ENCODE measurements at regions not wholly inside any gene's neighbourhood (a gene's known extent, or its start where the extent isn't known, plus 50 kb on each side); places are given as distances from the start of the nearest gene placed in this dataset.

DNA sequence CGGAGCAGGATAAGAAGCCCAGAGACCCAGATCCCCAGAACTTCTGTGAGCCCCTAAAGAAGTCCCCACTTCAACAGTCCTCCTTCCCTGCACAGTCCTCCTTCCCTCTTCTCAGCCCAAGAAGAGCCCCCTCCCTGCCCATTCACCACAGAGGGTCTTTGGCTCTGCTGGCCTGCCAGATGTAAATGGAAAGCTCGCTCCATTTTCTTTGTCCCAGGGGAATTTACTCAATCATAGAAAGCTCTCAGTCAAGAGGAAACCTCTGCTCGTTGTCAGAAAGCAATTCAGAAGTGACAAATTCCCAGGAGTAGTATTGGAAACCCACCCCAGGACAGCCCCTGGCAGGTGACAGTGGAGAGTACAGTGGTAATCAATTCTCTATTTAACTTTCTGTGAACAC lies 105.5 kb upstream of the SMAD3 start (continued):
- TF ChIP-seq ZNF274 (IDR thresholded peaks at IDR 0.05; ENCODE audit: low read depth, low read length) (no peak), EGR1 (IDR thresholded peaks at IDR 0.05; ENCODE audit: low read depth) (no peak), RAD21 (IDR thresholded peaks at IDR 0.05; ENCODE audit: low read depth) (no peak), ELF1 (IDR thresholded peaks at IDR 0.05; ENCODE audit: borderline replicate concordance, low read depth) (no peak), SIN3A (IDR thresholded peaks at IDR 0.05; ENCODE audit: low read depth) (no peak), TCF7L2 (IDR thresholded peaks at IDR 0.05; ENCODE audit: borderline replicate concordance, extremely low read depth, insufficient read depth, insufficient read length) (no peak), POLR2A (IDR thresholded peaks at IDR 0.05; ENCODE audit: borderline replicate concordance, extremely low read depth, insufficient read depth, insufficient read length) (no peak), ZFX (IDR thresholded peaks at IDR 0.05) (no peak), CEBPB (IDR thresholded peaks at IDR 0.05; ENCODE audit: low read depth) (no peak)
- TF ChIP-seq, protein P1, sequence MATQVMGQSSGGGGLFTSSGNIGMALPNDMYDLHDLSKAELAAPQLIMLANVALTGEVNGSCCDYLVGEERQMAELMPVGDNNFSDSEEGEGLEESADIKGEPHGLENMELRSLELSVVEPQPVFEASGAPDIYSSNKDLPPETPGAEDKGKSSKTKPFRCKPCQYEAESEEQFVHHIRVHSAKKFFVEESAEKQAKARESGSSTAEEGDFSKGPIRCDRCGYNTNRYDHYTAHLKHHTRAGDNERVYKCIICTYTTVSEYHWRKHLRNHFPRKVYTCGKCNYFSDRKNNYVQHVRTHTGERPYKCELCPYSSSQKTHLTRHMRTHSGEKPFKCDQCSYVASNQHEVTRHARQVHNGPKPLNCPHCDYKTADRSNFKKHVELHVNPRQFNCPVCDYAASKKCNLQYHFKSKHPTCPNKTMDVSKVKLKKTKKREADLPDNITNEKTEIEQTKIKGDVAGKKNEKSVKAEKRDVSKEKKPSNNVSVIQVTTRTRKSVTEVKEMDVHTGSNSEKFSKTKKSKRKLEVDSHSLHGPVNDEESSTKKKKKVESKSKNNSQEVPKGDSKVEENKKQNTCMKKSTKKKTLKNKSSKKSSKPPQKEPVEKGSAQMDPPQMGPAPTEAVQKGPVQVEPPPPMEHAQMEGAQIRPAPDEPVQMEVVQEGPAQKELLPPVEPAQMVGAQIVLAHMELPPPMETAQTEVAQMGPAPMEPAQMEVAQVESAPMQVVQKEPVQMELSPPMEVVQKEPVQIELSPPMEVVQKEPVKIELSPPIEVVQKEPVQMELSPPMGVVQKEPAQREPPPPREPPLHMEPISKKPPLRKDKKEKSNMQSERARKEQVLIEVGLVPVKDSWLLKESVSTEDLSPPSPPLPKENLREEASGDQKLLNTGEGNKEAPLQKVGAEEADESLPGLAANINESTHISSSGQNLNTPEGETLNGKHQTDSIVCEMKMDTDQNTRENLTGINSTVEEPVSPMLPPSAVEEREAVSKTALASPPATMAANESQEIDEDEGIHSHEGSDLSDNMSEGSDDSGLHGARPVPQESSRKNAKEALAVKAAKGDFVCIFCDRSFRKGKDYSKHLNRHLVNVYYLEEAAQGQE (IDR thresholded peaks at IDR 0.05; ENCODE audit: low read depth): no peak

DNA sequence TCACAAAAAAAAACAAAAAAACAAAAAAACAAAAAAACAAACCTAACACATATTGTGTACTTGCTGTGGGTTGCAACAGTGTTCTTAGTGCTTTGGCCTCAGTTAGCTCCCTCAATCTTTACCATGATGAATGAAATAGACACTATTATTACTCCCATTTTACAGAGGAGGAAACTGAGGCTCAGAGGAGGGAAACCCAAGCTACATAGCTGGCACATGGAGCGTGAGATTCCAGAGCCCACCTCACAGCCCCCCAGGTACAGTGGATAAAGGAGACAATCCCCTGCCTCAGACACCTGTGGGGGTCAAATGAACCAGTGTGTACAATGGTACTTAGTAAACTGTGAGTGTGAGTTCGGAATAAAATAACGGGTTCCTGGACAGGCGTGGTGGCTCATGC lies 104.9 kb upstream of the SMAD3 start:
- Histone ChIP-seq H3K36me3 (ENCODE audit: control insufficient read depth in 1 of 2, insufficient read depth in 2 of 2, low read length in 2 of 2) (no peaks in the 10 kb centered on the region), H3K9ac (ENCODE audit: low read length) (no peak overlapping the region), H3K4me1 (ENCODE audit: control insufficient read depth in 1 of 2, insufficient read depth in 2 of 2, low read length in 2 of 2) (peaks cover 9 to 25% of the 10 kb centered on the region in 2 experiments), H4K20me1 (ENCODE audit: insufficient read depth) (no peaks in the 10 kb centered on the region), H3K4me3 (replicated peaks in 1 of 2; ENCODE audit: low read depth in 1 of 2, low read length in 2 of 2) (no peak overlapping the region), H2AFZ (ENCODE audit: low read depth, low read length, poor library complexity, severe bottlenecking) (no peak overlapping the region), H3K4me2 (ENCODE audit: low read length) (no peak overlapping the region), H3K79me2 (ENCODE audit: insufficient read depth, low read length) (no peaks in the 10 kb centered on the region), H3K27ac (ENCODE audit: low read depth, low read length) (no peak overlapping the region), H3K9me2 (ENCODE audit: insufficient read depth) (no peaks in the 10 kb centered on the region), H3K27me3 (ENCODE audit: insufficient read depth, low read length) (no peaks in the 10 kb centered on the region), H3K9me3 (ENCODE audit: control insufficient read depth in 1 of 2, insufficient read depth in 1 of 2, low read depth in 1 of 2, low read length in 2 of 2) (no peaks in the 10 kb centered on the region)
- CTCF ChIA-PET: no interaction called here
- no TSS peak for BruUV-seq (replicated peaks)
- no peak for DNase-seq (ENCODE audit: low read depth, low spot score)
- intact Hi-C loops (cut with micrococcal nuclease): no loop called here
- POLR2A ChIA-PET: no interaction called here
- RAD21 ChIA-PET (ENCODE audit: low non-redundant PET in 1 of 2, low total read pairs in 2 of 2, uncharacterized antibody in 2 of 2, unreplicated experiment in 2 of 2): no interaction called here
- ATAC-seq: no peak
- TF ChIP-seq ELF1 (IDR thresholded peaks at IDR 0.05; ENCODE audit: borderline replicate concordance, low read depth) (no peak), SIN3A (IDR thresholded peaks at IDR 0.05; ENCODE audit: low read depth) (no peak), TCF7L2 (IDR thresholded peaks at IDR 0.05; ENCODE audit: borderline replicate concordance, extremely low read depth, insufficient read depth, insufficient read length) (no peak), RAD21 (IDR thresholded peaks at IDR 0.05; ENCODE audit: low read depth) (no peak), ZFX (IDR thresholded peaks at IDR 0.05) (no peak), EZH2phosphoT487 (IDR thresholded peaks at IDR 0.05; ENCODE audit: borderline replicate concordance) (no peak)
- TF ChIP-seq, protein P2, sequence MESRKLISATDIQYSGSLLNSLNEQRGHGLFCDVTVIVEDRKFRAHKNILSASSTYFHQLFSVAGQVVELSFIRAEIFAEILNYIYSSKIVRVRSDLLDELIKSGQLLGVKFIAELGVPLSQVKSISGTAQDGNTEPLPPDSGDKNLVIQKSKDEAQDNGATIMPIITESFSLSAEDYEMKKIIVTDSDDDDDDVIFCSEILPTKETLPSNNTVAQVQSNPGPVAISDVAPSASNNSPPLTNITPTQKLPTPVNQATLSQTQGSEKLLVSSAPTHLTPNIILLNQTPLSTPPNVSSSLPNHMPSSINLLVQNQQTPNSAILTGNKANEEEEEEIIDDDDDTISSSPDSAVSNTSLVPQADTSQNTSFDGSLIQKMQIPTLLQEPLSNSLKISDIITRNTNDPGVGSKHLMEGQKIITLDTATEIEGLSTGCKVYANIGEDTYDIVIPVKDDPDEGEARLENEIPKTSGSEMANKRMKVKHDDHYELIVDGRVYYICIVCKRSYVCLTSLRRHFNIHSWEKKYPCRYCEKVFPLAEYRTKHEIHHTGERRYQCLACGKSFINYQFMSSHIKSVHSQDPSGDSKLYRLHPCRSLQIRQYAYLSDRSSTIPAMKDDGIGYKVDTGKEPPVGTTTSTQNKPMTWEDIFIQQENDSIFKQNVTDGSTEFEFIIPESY (IDR thresholded peaks at IDR 0.05; ENCODE audit: extremely low read depth, insufficient replicate concordance, low read length): no peak
